SU-DHL-6 (cell line): ENCODE measurements at regions not wholly inside any gene's neighbourhood (a gene's known extent, or its start where the extent isn't known, plus 50 kb on each side); places are given as distances from the start of the nearest gene placed in this dataset.

Source experiments
- H2AFZ ChIP-seq: fragments of 200-600 bp; sonication (generic); 2 replicates; pipeline ENCODE4 v1.6.1; 2014; ENCODE audit warnings: low read depth, mild to moderate bottlenecking, moderate library complexity, mixed read lengths, antibody characterized with exemption, low read length; ENCODE audit not compliant: severe bottlenecking
- H3F3A ChIP-seq: fragments of 200-600 bp; shearing (Covaris generic); 2 replicates; pipeline ENCODE4 v1.6.0; 2016; ENCODE audit warnings: antibody characterized with exemption, mild to moderate bottlenecking; ENCODE audit not compliant: insufficient read depth
- H3K27ac ChIP-seq: fragments of 200-600 bp; sonication (generic); 2 replicates; pipeline ENCODE4 v1.5.1; 2016; ENCODE audit warnings: low read depth, mild to moderate bottlenecking, low read length, moderate library complexity, mixed read lengths
- H3K27me3 ChIP-seq: fragments of 200-600 bp; sonication (generic), shearing (Covaris generic); 2 replicates; pipeline ENCODE4 v1.6.0; 2014; ENCODE audit warnings: mild to moderate bottlenecking, low read length
- H3K36me3 ChIP-seq: fragments of 200-600 bp; sonication (generic); 2 replicates; pipeline ENCODE4 v1.6.1; 2014; ENCODE audit warnings: mild to moderate bottlenecking, low read length, mixed read lengths
- H3K4me2 ChIP-seq: fragments of 300-600, 200-600 bp; shearing (Covaris generic), sonication (generic); 2 replicates; pipeline ENCODE4 v1.6.0; 2014; ENCODE audit warnings: low read length, low read depth, mild to moderate bottlenecking; ENCODE audit not compliant: poor library complexity, severe bottlenecking
- H3K4me3 ChIP-seq: fragments of 200-600 bp; sonication (generic); 2 replicates; pipeline ENCODE4 v1.5.1; 2014; ENCODE audit warnings: antibody characterized with exemption, low read length, mild to moderate bottlenecking, mixed read lengths; ENCODE audit not compliant: insufficient read depth, poor library complexity, severe bottlenecking
- H3K79me2 ChIP-seq: fragments of 200-600 bp; sonication (generic); 2 replicates; pipeline ENCODE4 v1.6.1; 2014; ENCODE audit warnings: mild to moderate bottlenecking, low read length, moderate library complexity; ENCODE audit not compliant: insufficient read depth
- H3K9ac ChIP-seq: fragments of 200-600 bp; sonication (generic); 2 replicates; pipeline ENCODE4 v1.7.0; 2014; ENCODE audit warnings: mild to moderate bottlenecking, low read length
- H3K9me2 ChIP-seq: fragments of 200-600 bp; sonication (generic); replicated peaks from 2 replicates; pipeline ENCODE4 v1.6.1; 2014; ENCODE audit warnings: low read length; ENCODE audit not compliant: insufficient read depth
- H3K9me3 ChIP-seq: fragments of 200-600 bp; sonication (generic); 2 replicates; pipeline ENCODE4 v1.6.1; 2014; ENCODE audit warnings: low read length, mixed read lengths; ENCODE audit not compliant: insufficient read depth
- H4K20me1 ChIP-seq: fragments of 200-600 bp; sonication (generic); 2 replicates; pipeline ENCODE4 v1.6.1; 2014; ENCODE audit warnings: low read depth, mild to moderate bottlenecking, antibody characterized with exemption, low read length, moderate library complexity, mixed read lengths
- CTCF ChIP-seq: fragments of 200-600 bp; sonication (generic); IDR thresholded peaks from one replicate; pipeline ENCODE4 v1.5.1; 2017; ENCODE audit warnings: antibody characterized with exemption, mild to moderate bottlenecking, low read length, moderate library complexity; ENCODE audit not compliant: insufficient read depth, poor library complexity, severe bottlenecking
- EZH2phosphoT487 ChIP-seq: fragments of 200-600 bp; sonication (generic), shearing (Covaris generic); conservative IDR thresholded peaks from 2 replicates; pipeline ENCODE4 v1.6.1; 2018; ENCODE audit warnings: mild to moderate bottlenecking, antibody characterized with exemption, low read length, moderate library complexity, mixed read lengths

GRCh38 chr16:87183647-87184046 is 133.5 kb downstream of the C16orf95 start:
- Histone ChIP-seq H3K9me3 (peaks cover 12% of the 10 kb centered on the region; the same call in 1 of the 2 replicates), H3K4me2 (no peak overlapping the region), H3K79me2 (no peaks in the 10 kb centered on the region), H3K36me3 (no peaks in the 10 kb centered on the region), H3K4me3 (no peak overlapping the region), H3F3A (no peaks in the 10 kb centered on the region), H3K9ac (no peak overlapping the region), H4K20me1 (no peaks in the 10 kb centered on the region), H3K27ac (no peak overlapping the region), H3K9me2 (no peaks in the 10 kb centered on the region), H2AFZ (no peak overlapping the region), H3K27me3 (no peaks in the 10 kb centered on the region)
- TF ChIP-seq EZH2phosphoT487 = no peak
- TF ChIP-seq CTCF = no peak

GRCh38 chr16:87185308-87185707 is 131.9 kb downstream of the C16orf95 start:
- Histone ChIP-seq H3K27me3 (no peaks in the 10 kb centered on the region), H3K9me2 (no peaks in the 10 kb centered on the region), H3K9me3 (peaks cover 14% of the 10 kb centered on the region; the same call in 1 of the 2 replicates), H3K79me2 (no peaks in the 10 kb centered on the region), H3K4me2 (no peak overlapping the region), H2AFZ (no peak overlapping the region), H4K20me1 (no peaks in the 10 kb centered on the region), H3K9ac (no peak overlapping the region), H3K27ac (no peak overlapping the region), H3F3A (no peaks in the 10 kb centered on the region), H3K36me3 (no peaks in the 10 kb centered on the region), H3K4me3 (no peak overlapping the region)
- TF ChIP-seq CTCF = no peak
- TF ChIP-seq EZH2phosphoT487 = no peak

- Histone ChIP-seq H4K20me1 (no peaks in the 10 kb centered on the region), H3F3A (no peaks in the 10 kb centered on the region), H3K9ac (no peak overlapping the region), H3K9me2 (no peaks in the 10 kb centered on the region), H3K9me3 (peaks cover 17% of the 10 kb centered on the region; the same call in 1 of the 2 replicates), H2AFZ (no peak overlapping the region), H3K4me2 (no peak overlapping the region), H3K36me3 (no peaks in the 10 kb centered on the region), H3K27ac (no peak overlapping the region), H3K4me3 (no peak overlapping the region), H3K27me3 (no peaks in the 10 kb centered on the region), H3K79me2 (no peaks in the 10 kb centered on the region)
- no peak for TF ChIP-seq CTCF
- TF ChIP-seq EZH2phosphoT487 = no peak
Observed at GRCh38 chr16:87185983-87186382, 131.2 kb downstream of the C16orf95 start.
